ENCODE measurements at regions not wholly inside any gene's neighbourhood (a gene's known extent, or its start where the extent isn't known, plus 50 kb on each side); places are given as distances from the start of the nearest gene placed in this dataset.

DNA sequence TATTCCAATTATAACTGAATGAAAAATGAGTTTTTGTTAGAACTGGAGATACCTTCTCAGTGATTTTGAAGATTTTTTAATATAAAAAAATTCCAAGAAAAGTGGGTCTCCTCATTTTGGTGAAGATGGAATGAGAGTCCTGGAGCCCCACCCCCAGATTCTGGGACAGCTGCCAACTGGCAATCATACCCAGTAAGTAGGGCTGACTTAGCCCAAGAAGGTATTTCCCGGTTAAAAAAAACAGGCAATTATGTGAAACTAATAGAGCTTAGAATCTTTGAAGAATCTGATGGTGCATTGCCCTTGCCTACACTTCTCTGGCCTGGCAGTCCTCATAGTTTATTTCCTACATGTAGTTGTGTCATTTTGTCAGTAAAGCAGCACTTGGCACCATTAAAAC lies 52.8 kb upstream of the VWDE start:
- no peak overlapping the region for H3K27ac ChIP-seq
- H3K36me3 ChIP-seq, result no peaks in the 10 kb centered on the region
- DNase-seq (ENCODE audit: low spot score), result no peak
- intact Hi-C loops (cut with DNase I), result no loop called here
- no peaks in the 10 kb centered on the region for H3K4me1 ChIP-seq (replicated peaks)
- H3K9me3 ChIP-seq, result no peaks in the 10 kb centered on the region
- TF ChIP-seq, protein P1, sequence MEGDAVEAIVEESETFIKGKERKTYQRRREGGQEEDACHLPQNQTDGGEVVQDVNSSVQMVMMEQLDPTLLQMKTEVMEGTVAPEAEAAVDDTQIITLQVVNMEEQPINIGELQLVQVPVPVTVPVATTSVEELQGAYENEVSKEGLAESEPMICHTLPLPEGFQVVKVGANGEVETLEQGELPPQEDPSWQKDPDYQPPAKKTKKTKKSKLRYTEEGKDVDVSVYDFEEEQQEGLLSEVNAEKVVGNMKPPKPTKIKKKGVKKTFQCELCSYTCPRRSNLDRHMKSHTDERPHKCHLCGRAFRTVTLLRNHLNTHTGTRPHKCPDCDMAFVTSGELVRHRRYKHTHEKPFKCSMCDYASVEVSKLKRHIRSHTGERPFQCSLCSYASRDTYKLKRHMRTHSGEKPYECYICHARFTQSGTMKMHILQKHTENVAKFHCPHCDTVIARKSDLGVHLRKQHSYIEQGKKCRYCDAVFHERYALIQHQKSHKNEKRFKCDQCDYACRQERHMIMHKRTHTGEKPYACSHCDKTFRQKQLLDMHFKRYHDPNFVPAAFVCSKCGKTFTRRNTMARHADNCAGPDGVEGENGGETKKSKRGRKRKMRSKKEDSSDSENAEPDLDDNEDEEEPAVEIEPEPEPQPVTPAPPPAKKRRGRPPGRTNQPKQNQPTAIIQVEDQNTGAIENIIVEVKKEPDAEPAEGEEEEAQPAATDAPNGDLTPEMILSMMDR (IDR thresholded peaks at IDR 0.05), result no peak
- TF ChIP-seq POLR2AphosphoS5 (IDR thresholded peaks at IDR 0.05) (no peak), POLR2A (IDR thresholded peaks at IDR 0.05) (no peak)
- H3K27me3 ChIP-seq (replicated peaks; ENCODE audit: insufficient read depth), result no peaks in the 10 kb centered on the region
- H3K4me3 ChIP-seq, result no peak overlapping the region
- 18% methylated on average over 1 of the region's 1 CpG for WGBS

DNA sequence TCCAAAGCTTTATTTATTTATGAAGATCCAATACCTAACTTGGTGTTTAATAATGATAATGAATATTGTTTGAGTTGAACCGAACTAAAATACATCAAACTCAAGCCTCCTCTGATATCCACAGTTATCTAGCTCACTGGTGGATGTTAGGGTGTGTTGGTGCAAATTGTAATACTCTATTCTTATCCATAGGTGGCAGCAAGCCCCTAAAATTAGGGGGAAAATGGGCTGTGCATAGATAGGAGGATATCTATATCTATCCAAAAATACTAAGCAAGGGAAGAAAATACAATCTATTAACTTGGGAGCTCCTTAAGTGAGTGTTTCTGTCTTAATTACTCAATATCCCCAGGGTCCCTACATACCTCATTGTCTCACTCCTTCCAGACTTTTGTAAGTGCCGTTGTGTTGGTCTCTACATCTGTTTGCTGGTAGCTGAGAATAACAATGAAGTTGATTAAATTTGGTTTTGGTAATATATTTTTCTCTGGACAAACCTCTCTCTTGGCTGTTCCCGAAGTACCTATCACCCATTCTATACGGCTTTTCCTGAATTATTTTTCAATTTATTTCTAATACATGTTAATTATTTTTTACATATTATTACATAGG lies 55.0 kb upstream of the VWDE start:
- TF ChIP-seq POLR2A (IDR thresholded peaks at IDR 0.05) (no peak), POLR2AphosphoS5 (IDR thresholded peaks at IDR 0.05) (no peak)
- TF ChIP-seq, protein P1 (IDR thresholded peaks at IDR 0.05), result peak in 3 of 4 experiments; percentile 36 to 54 (median 39)
- Histone ChIP-seq H3K9me3 (no peaks in the 10 kb centered on the region), H3K27me3 (replicated peaks; ENCODE audit: insufficient read depth) (no peaks in the 10 kb centered on the region), H3K36me3 (no peaks in the 10 kb centered on the region), H3K4me3 (no peak overlapping the region), H3K27ac (no peak overlapping the region), H3K4me1 (replicated peaks) (no peaks in the 10 kb centered on the region)
- no peak for DNase-seq (ENCODE audit: low spot score)
- intact Hi-C loops (cut with DNase I), result no loop called here
- WGBS, result 37% methylated on average over 4 of the region's 4 CpGs

DNA sequence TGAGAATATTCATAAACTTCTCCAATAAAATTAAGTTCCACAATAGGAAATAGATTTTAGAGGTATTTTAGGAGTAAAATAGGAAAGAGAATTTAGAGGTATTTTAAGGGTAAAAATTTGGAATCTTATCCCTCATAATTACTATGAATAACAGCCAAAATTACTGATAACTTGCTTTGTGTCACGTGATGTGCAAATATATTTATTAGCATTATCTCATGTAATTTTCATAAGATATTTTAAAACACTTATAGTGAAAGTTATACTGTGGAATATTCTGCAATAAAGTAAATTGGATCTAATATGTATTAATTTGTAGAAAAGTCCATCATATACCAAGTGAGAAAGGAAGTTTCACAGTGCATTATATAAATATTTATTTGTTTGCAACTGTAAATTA lies 64.2 kb upstream of the VWDE start:
- H3K27me3 ChIP-seq (replicated peaks; ENCODE audit: insufficient read depth), result no peaks in the 10 kb centered on the region
- H3K4me3 ChIP-seq, result no peak overlapping the region
- intact Hi-C loops (cut with DNase I), result loop anchor here (2.0 kb wide), 1 partner anchor 29 kb away; no protein-coding TSS in a partner anchor
- WGBS, result 82% methylated on average over 1 of the region's 1 CpG
- no peaks in the 10 kb centered on the region for H3K9me3 ChIP-seq
- no peak for DNase-seq (ENCODE audit: low spot score)
- H3K27ac ChIP-seq, result no peak overlapping the region
- TF ChIP-seq POLR2A (IDR thresholded peaks at IDR 0.05), result no peak
- no peak for TF ChIP-seq POLR2AphosphoS5 (IDR thresholded peaks at IDR 0.05)
- TF ChIP-seq, protein P1 (IDR thresholded peaks at IDR 0.05), result no peak
- H3K36me3 ChIP-seq, result no peaks in the 10 kb centered on the region
- H3K4me1 ChIP-seq (replicated peaks), result no peaks in the 10 kb centered on the region

DNA sequence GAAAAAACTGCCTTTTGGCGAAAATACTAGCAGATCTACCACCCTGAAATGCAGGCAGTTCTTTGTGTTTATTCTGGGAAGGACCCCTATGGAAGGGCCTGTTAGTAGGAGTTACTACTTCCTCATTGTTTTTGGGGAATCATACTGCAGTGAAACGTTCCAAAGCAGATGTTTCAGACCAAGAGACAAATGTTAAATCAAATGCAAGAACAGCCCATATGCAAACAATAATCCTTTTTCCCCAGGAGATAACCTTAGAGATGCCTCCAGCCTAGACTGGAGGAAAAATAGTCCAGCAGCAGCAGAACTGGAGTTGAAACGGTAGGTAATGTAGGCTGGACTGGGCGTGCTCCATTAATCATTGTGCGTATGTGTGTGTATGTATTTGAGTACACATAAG lies 65.9 kb upstream of the VWDE start:
- WGBS, result 73% methylated on average over 5 of the region's 5 CpGs
- no peak for DNase-seq (ENCODE audit: low spot score)
- no peaks in the 10 kb centered on the region for H3K4me1 ChIP-seq (replicated peaks)
- H3K9me3 ChIP-seq, result no peaks in the 10 kb centered on the region
- TF ChIP-seq, protein P1 (IDR thresholded peaks at IDR 0.05), result no peak
- no peak for TF ChIP-seq POLR2AphosphoS5 (IDR thresholded peaks at IDR 0.05)
- TF ChIP-seq POLR2A (IDR thresholded peaks at IDR 0.05), result no peak
- no peaks in the 10 kb centered on the region for H3K27me3 ChIP-seq (replicated peaks; ENCODE audit: insufficient read depth)
- H3K4me3 ChIP-seq, result no peak overlapping the region
- no peak overlapping the region for H3K27ac ChIP-seq
- intact Hi-C loops (cut with DNase I), result no loop called here
- no peaks in the 10 kb centered on the region for H3K36me3 ChIP-seq

DNA sequence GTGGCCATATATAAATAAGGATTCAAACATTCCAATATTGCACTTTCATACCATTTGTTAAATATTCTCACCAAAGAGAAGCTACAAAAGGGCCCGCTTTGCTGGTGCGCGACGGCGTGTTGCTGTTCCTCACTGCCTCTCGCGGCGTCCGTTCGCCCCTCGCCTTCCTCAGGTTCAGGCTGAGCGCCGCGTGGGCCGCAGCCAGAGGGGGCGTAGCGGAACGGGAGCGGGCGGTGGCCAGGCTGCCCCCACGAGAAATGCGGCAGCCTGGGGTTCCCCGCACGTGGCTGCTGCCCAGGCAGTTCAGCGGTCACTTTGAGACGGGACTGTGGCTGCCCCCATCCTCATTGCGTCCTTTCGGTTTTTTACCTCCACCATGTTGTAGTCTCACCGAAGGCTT lies 67.3 kb upstream of the VWDE start:
- TF ChIP-seq POLR2A (IDR thresholded peaks at IDR 0.05), result no peak
- no peak for TF ChIP-seq POLR2AphosphoS5 (IDR thresholded peaks at IDR 0.05)
- TF ChIP-seq, protein P1 (IDR thresholded peaks at IDR 0.05), result no peak
- intact Hi-C loops (cut with DNase I), result no loop called here
- no peak overlapping the region for H3K27ac ChIP-seq
- H3K27me3 ChIP-seq (replicated peaks; ENCODE audit: insufficient read depth), result no peaks in the 10 kb centered on the region
- H3K4me1 ChIP-seq (replicated peaks), result no peaks in the 10 kb centered on the region
- H3K4me3 ChIP-seq, result no peak overlapping the region
- no peaks in the 10 kb centered on the region for H3K36me3 ChIP-seq
- 96% methylated on average over 29 of the region's 29 CpGs for WGBS
- no peak for DNase-seq (ENCODE audit: low spot score)
- H3K9me3 ChIP-seq, result no peaks in the 10 kb centered on the region

All from prostate gland (tissue), 2 donors.